H1 (cell line): ENCODE measurements at regions not wholly inside any gene's neighbourhood (a gene's known extent, or its start where the extent isn't known, plus 50 kb on each side); places are given as distances from the start of the nearest gene placed in this dataset.

ENCODE experiments used
- CTCF ChIP-seq, 3 experiments: IDR thresholded peaks; 1 replicate in 2 of 3; 2 replicates in 1 of 3; pipeline versions ENCODE4 v1.5.1 to v1.6.1; 2011; ENCODE audit warnings: low read length in 3 of 3, mild to moderate bottlenecking in 3 of 3, inconsistent platforms in 2 of 3, low read depth in 1 of 3, moderate library complexity in 1 of 3; ENCODE audit not compliant: insufficient read depth in 1 of 3; ENCODE audit errors: control extremely low read depth in 1 of 3
- EZH2 ChIP-seq: fragments of 200-600 bp; sonication (generic); IDR thresholded peaks from 2 replicates; pipeline ENCODE4 v1.7.1; 2012; ENCODE audit warnings: low read depth, mild to moderate bottlenecking, moderate library complexity, low read length, inconsistent platforms; ENCODE audit not compliant: severe bottlenecking
- HDAC6 ChIP-seq: IDR thresholded peaks from one replicate; pipeline ENCODE4 v1.7.1; 2012; ENCODE audit warnings: low read depth, mild to moderate bottlenecking, inconsistent platforms, low read length, moderate library complexity
- KDM5A ChIP-seq: fragments of 200-600 bp; IDR thresholded peaks from 2 replicates; pipeline ENCODE4 v1.7.1; 2012; ENCODE audit warnings: mild to moderate bottlenecking, low read length, inconsistent platforms, mixed read lengths
- NANOG ChIP-seq: IDR thresholded peaks from 2 replicates; pipeline ENCODE4 v1.6.1; 2011; ENCODE audit warnings: low read length, low read depth, mild to moderate bottlenecking, inconsistent platforms; ENCODE audit not compliant: insufficient read depth, poor library complexity, severe bottlenecking
- SIN3A ChIP-seq, 2 experiments: IDR thresholded peaks in 1 of 2; conservative IDR thresholded peaks in 1 of 2; 2 replicates each; pipeline ENCODE4 v1.6.1; 2011 to 2012; ENCODE audit warnings: low read length in 2 of 2, improper control_type of control experiment in 1 of 2, low read depth in 1 of 2, mild to moderate bottlenecking in 1 of 2
- SIRT6 ChIP-seq: IDR thresholded peaks from one replicate; pipeline ENCODE4 v1.7.1; 2012; ENCODE audit warnings: low read length, inconsistent platforms
- TF ChIP-seq, protein P1 (sequence below): IDR thresholded peaks from 2 replicates; pipeline ENCODE4 v1.6.1; 2012; ENCODE audit warnings: inconsistent platforms

GRCh38 chr3:181885868-181886630, 174.3 kb downstream of the SOX2 start:
- no peak for TF ChIP-seq HDAC6
- no peak for TF ChIP-seq CTCF (IDR thresholded peaks at IDR 0.05; ENCODE audit: control extremely low read depth in 1 of 3, insufficient read depth in 1 of 3, low read depth in 1 of 3, low read length in 3 of 3)
- TF ChIP-seq SIRT6 = no peak
- no peak for TF ChIP-seq NANOG
- no peak for TF ChIP-seq SIN3A (conservative IDR thresholded peaks at IDR 0.05 in 1 of 2, IDR thresholded peaks at IDR 0.05 in 1 of 2; ENCODE audit: low read depth in 1 of 2, low read length in 2 of 2)
- no peak for TF ChIP-seq KDM5A
- no peak for TF ChIP-seq EZH2
- TF ChIP-seq, protein P1, sequence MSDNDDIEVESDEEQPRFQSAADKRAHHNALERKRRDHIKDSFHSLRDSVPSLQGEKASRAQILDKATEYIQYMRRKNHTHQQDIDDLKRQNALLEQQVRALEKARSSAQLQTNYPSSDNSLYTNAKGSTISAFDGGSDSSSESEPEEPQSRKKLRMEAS = no peak
